Right lobe of liver (tissue), 4 donors: ENCODE measurements at regions not wholly inside any gene's neighbourhood (a gene's known extent, or its start where the extent isn't known, plus 50 kb on each side); places are given as distances from the start of the nearest gene placed in this dataset.

Experiments used
- POLR2A ChIP-seq: fragments of 450-650 bp; IDR thresholded peaks from one replicate; pipeline ENCODE4 v1.6.1; 2017; ENCODE audit warnings: antibody characterized with exemption, mild to moderate bottlenecking
- TF ChIP-seq, protein P1 (sequence below), 4 donors: fragments of 200-600 bp in 3 of 4; fragments of 450-650 bp in 1 of 4; IDR thresholded peaks; one replicate each; pipeline versions ENCODE4 v1.5.1 to v1.8.0; 2016 to 2022; ENCODE audit warnings: antibody characterized with exemption in 4 of 4, mild to moderate bottlenecking in 2 of 4
- donor health status: DM: no; HTN: no; CAD: no.
- donor health status: DM: no; HTN: no; CAD: no.
- donor health status: DM: no; HTN: yes; CAD: no.

GRCh38 chr22:48438800-48439559, 1388.7 kb downstream of the BRD1 start:
- TF ChIP-seq, protein P1, sequence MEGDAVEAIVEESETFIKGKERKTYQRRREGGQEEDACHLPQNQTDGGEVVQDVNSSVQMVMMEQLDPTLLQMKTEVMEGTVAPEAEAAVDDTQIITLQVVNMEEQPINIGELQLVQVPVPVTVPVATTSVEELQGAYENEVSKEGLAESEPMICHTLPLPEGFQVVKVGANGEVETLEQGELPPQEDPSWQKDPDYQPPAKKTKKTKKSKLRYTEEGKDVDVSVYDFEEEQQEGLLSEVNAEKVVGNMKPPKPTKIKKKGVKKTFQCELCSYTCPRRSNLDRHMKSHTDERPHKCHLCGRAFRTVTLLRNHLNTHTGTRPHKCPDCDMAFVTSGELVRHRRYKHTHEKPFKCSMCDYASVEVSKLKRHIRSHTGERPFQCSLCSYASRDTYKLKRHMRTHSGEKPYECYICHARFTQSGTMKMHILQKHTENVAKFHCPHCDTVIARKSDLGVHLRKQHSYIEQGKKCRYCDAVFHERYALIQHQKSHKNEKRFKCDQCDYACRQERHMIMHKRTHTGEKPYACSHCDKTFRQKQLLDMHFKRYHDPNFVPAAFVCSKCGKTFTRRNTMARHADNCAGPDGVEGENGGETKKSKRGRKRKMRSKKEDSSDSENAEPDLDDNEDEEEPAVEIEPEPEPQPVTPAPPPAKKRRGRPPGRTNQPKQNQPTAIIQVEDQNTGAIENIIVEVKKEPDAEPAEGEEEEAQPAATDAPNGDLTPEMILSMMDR (IDR thresholded peaks at IDR 0.05): no peak
- TF ChIP-seq POLR2A: no peak
